ENCODE measurements at regions not wholly inside any gene's neighbourhood (a gene's known extent, or its start where the extent isn't known, plus 50 kb on each side); places are given as distances from the start of the nearest gene placed in this dataset.
"Not testable (repeated sequence)": the region's sequence is repeated elsewhere in the genome, so short reads cannot be mapped to it uniquely, and the experiment has no call there.

DNA sequence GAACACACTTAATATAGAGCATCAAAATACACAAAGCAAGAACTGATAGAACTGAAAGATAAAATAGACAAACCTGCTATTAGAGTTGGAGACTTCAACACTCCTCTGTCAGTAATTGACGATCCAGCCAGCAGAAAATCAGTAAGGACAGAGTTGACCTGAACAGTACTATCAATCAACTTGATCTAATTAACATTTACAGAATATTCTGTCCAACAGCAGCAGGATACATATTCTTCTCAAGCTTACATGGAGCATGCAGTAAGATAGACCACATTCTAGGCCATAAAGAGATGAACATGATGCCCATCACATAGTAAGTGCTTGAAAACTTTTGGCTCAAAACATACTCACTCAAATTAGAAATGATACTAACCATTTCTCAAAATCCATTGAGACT is 196.7 kb upstream of the KLF3 start:
- in situ Hi-C loops (cut with MboI; ENCODE audit: low pct_ligation_motif_present in 1 of 4, low pct_unique_long_range_greater_than_20kb in 1 of 4, low sequenced_read_pairs in 3 of 4) (no loop called here), intact Hi-C loops (cut with DNase I; ENCODE audit: low total_unique reads) (no loop called here)
- H3K4me3 ChIP-seq, result no peak overlapping the region
- DNase-seq, result no peak
- WGBS, 2 donors (ENCODE audit: low coverage in 1 of 2), result 97 to 100% methylated on average over 1 of the region's 1 CpG
- no peaks in the 10 kb centered on the region for H3K9me3 ChIP-seq
- no peaks in the 10 kb centered on the region for H3K4me1 ChIP-seq
- no peak for TF ChIP-seq EP300 (IDR thresholded peaks at IDR 0.05; ENCODE audit: low read depth)
- TF ChIP-seq POLR2A (IDR thresholded peaks at IDR 0.05), result no peak
- no peaks in the 10 kb centered on the region for H3K36me3 ChIP-seq
- no peaks in the 10 kb centered on the region for H3K27me3 ChIP-seq
- no peak overlapping the region for H3K27ac ChIP-seq

DNA sequence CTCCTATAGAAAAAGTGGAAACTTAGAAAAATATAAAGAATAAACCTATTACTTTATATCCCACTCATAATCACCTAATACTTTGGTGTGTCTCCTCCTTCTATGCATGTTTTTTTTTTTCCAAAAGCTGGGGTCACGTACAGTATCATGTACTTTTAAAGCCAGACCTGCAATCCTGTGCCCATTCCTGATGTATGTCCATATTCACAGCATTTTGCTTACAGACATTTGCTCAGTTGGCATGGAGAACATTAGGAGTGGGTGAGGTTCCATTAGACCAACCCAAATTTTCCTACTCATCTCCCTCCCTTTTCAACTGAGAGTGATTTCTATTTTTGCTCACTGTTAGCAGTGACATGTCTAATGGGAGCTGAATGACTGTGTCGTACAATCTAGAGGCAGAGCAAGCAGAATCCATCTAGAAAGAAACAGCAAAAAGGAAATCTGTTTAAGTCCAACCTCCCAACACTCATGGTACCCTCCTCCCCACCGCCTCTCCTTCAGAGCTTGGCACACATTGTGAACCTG is 195.6 kb upstream of the KLF3 start:
- intact Hi-C loops (cut with DNase I; ENCODE audit: low total_unique reads), result no loop called here
- TF ChIP-seq POLR2A (IDR thresholded peaks at IDR 0.05), result no peak
- TF ChIP-seq, protein P1, sequence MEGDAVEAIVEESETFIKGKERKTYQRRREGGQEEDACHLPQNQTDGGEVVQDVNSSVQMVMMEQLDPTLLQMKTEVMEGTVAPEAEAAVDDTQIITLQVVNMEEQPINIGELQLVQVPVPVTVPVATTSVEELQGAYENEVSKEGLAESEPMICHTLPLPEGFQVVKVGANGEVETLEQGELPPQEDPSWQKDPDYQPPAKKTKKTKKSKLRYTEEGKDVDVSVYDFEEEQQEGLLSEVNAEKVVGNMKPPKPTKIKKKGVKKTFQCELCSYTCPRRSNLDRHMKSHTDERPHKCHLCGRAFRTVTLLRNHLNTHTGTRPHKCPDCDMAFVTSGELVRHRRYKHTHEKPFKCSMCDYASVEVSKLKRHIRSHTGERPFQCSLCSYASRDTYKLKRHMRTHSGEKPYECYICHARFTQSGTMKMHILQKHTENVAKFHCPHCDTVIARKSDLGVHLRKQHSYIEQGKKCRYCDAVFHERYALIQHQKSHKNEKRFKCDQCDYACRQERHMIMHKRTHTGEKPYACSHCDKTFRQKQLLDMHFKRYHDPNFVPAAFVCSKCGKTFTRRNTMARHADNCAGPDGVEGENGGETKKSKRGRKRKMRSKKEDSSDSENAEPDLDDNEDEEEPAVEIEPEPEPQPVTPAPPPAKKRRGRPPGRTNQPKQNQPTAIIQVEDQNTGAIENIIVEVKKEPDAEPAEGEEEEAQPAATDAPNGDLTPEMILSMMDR (IDR thresholded peaks at IDR 0.05), result no peak
- no peak for TF ChIP-seq POLR2AphosphoS5 (IDR thresholded peaks at IDR 0.05)
- no peak for TF ChIP-seq EP300 (IDR thresholded peaks at IDR 0.05; ENCODE audit: low read depth)
- Histone ChIP-seq H3K36me3 (no peaks in the 10 kb centered on the region), H3K9me3 (no peaks in the 10 kb centered on the region), H3K4me3 (no peak overlapping the region), H3K4me1 (no peaks in the 10 kb centered on the region), H3K27ac (no peak overlapping the region), H3K27me3 (no peaks in the 10 kb centered on the region)
- 76 to 90% methylated on average over 3 of the region's 3 CpGs for WGBS, 2 donors (ENCODE audit: low coverage in 1 of 2)
- in situ Hi-C loops (cut with MboI; ENCODE audit: low pct_ligation_motif_present in 1 of 4, low pct_unique_long_range_greater_than_20kb in 1 of 4, low sequenced_read_pairs in 3 of 4), result no loop called here
- DNase-seq, result no peak

DNA sequence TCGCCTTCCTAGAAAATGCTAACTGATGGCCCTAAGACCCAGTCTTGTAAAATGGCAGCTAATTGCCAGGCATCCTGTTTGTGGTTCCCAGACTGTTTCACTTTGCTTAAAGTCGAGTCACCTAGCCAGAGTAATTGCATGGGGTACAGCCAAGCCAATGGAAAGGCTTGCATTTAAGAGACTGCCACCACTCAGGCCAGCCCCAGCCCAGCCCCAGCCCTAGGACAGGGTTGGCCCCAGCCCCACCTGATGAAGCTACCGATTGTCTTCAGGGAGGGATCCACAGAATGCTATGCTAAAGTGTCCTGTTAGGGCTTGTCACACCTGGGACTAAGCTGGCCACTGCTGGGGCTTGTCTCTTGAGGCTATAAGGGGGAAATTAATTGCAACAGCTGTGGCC is 194.6 kb upstream of the KLF3 start:
- TF ChIP-seq POLR2A (IDR thresholded peaks at IDR 0.05) (no peak), POLR2AphosphoS5 (IDR thresholded peaks at IDR 0.05) (no peak), EP300 (IDR thresholded peaks at IDR 0.05; ENCODE audit: low read depth) (no peak)
- TF ChIP-seq, protein P1 (IDR thresholded peaks at IDR 0.05), result no peak
- whole genome bisulfite sequencing, 2 donors (ENCODE audit: low coverage in 1 of 2), result 86% methylated on average over 3 of the region's 3 CpGs; no CpG with 5 or more reads in 1 of the 2 donors
- H3K27me3 ChIP-seq, result no peaks in the 10 kb centered on the region
- no peak overlapping the region for H3K27ac ChIP-seq
- intact Hi-C loops (cut with DNase I; ENCODE audit: low total_unique reads) (no loop called here), in situ Hi-C loops (cut with MboI; ENCODE audit: low pct_ligation_motif_present in 1 of 4, low pct_unique_long_range_greater_than_20kb in 1 of 4, low sequenced_read_pairs in 3 of 4) (no loop called here)
- no peak for DNase-seq
- no peaks in the 10 kb centered on the region for H3K9me3 ChIP-seq
- no peaks in the 10 kb centered on the region for H3K36me3 ChIP-seq
- H3K4me3 ChIP-seq, result no peak overlapping the region
- no peaks in the 10 kb centered on the region for H3K4me1 ChIP-seq

DNA sequence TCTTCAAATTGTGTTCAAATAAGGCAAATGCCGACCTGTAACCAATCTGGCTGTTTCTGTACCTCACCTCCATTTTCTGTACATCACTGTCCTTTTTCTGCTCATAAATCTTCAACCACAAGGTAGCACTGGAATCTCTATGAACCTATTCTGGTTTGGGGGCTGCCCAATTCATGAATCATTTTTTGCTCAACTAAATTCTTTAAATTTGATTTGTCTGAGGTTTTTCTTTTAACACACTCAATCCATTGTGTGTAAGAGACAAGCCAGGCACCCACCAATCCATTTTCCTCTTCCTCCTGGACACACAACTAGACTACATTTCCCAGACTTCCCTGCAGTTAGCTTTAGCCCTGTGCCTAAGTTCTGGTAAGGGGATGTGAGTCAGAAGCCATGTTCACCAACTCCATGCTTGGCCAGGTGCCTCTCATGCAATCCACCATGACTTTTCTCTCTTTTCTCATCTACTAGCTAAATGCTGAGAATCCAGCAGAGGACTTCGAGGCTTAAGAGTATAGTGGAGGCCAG is 193.2 kb upstream of the KLF3 start:
- no peaks in the 10 kb centered on the region for H3K27me3 ChIP-seq
- in situ Hi-C loops (cut with MboI; ENCODE audit: low pct_ligation_motif_present in 1 of 4, low pct_unique_long_range_greater_than_20kb in 1 of 4, low sequenced_read_pairs in 3 of 4) (no loop called here), intact Hi-C loops (cut with DNase I; ENCODE audit: low total_unique reads) (no loop called here)
- 78 to 90% methylated on average over 2 of the region's 2 CpGs for WGBS, 2 donors (ENCODE audit: low coverage in 1 of 2)
- no peak overlapping the region for H3K27ac ChIP-seq
- TF ChIP-seq POLR2A (IDR thresholded peaks at IDR 0.05), result no peak
- no peak for TF ChIP-seq POLR2AphosphoS5 (IDR thresholded peaks at IDR 0.05)
- TF ChIP-seq, protein P1 (IDR thresholded peaks at IDR 0.05), result no peak
- TF ChIP-seq EP300 (IDR thresholded peaks at IDR 0.05; ENCODE audit: low read depth), result no peak
- H3K36me3 ChIP-seq, result no peaks in the 10 kb centered on the region
- H3K4me3 ChIP-seq, result no peak overlapping the region
- no peaks in the 10 kb centered on the region for H3K4me1 ChIP-seq
- no peak for DNase-seq
- no peaks in the 10 kb centered on the region for H3K9me3 ChIP-seq

DNA sequence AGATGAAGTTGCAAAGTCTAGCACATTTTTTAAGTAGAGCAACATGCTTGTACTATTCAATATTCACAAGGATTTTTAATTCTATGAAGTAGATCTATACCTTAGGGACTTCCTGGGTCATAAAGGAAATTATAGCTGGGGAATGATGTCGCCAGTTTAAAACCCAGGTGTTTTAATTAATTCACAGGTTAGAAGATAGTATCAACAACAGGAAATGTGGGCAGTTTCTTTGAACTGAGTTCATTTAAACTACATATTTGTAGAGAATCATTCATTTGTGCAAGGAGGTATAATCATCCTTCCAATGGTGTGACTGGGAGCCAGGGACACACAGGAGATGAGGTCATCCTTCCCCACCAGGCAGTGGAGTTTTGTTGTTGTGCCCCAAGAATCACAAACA is 181.3 kb upstream of the KLF3 start:
- no peak for DNase-seq
- no peaks in the 10 kb centered on the region for H3K9me3 ChIP-seq
- in situ Hi-C loops (cut with MboI; ENCODE audit: low pct_ligation_motif_present in 1 of 4, low pct_unique_long_range_greater_than_20kb in 1 of 4, low sequenced_read_pairs in 3 of 4), result no loop called here
- WGBS, 2 donors (ENCODE audit: low coverage in 1 of 2), result 22 to 58% methylated on average over 1 of the region's 1 CpG
- H3K4me3 ChIP-seq, result no peak overlapping the region
- no peaks in the 10 kb centered on the region for H3K27me3 ChIP-seq
- TF ChIP-seq, protein P1 (IDR thresholded peaks at IDR 0.05), result no peak
- TF ChIP-seq POLR2A (IDR thresholded peaks at IDR 0.05), result no peak
- no peak for TF ChIP-seq POLR2AphosphoS5 (IDR thresholded peaks at IDR 0.05)
- TF ChIP-seq EP300 (IDR thresholded peaks at IDR 0.05; ENCODE audit: low read depth), result no peak
- H3K27ac ChIP-seq, result no peak overlapping the region
- H3K36me3 ChIP-seq, result no peaks in the 10 kb centered on the region
- intact Hi-C loops (cut with DNase I; ENCODE audit: low total_unique reads), result no loop called here
- H3K4me1 ChIP-seq, result no peaks in the 10 kb centered on the region

DNA sequence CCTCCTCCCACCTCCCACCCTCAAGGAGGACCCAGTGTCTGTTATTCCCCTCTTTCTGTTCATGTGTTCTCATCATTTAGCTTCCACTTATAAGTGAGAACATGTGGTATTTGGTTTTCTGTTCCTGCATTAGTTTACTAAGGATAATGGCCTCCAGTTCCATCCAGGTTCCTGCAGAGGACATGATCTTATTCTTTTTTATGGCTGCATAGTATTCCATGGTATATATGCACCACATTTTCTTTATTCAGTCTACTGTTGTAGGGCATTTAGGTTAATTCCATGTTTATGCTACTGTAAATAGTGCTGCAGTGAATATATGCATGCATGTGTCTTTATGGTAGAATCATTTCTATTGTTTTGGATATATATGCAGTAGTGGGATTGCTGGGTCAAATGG is 180.4 kb upstream of the KLF3 start:
- DNase-seq; H3K27ac ChIP-seq; intact Hi-C loops (cut with DNase I; ENCODE audit: low total_unique reads); in situ Hi-C loops (cut with MboI; ENCODE audit: low pct_ligation_motif_present in 1 of 4, low pct_unique_long_range_greater_than_20kb in 1 of 4, low sequenced_read_pairs in 3 of 4); H3K4me3 ChIP-seq; H3K36me3 ChIP-seq; H3K9me3 ChIP-seq; H3K4me1 ChIP-seq; H3K27me3 ChIP-seq: not testable (repeated sequence)
